OCI-LY7 (cell line): ENCODE measurements at regions not wholly inside any gene's neighbourhood (a gene's known extent, or its start where the extent isn't known, plus 50 kb on each side); places are given as distances from the start of the nearest gene placed in this dataset.

Experiments used
- CTCF ChIP-seq: fragments of 200-600 bp; sonication (generic); conservative IDR thresholded peaks from 2 replicates; pipeline ENCODE4 v1.5.1; 2014; ENCODE audit warnings: mild to moderate bottlenecking, antibody characterized with exemption, low read length, moderate library complexity, mixed read lengths
- EZH2phosphoT487 ChIP-seq: fragments of 200-600 bp; sonication (generic); IDR thresholded peaks from 2 replicates; pipeline ENCODE4 v1.6.1; 2018; ENCODE audit warnings: low read depth, borderline replicate concordance, mild to moderate bottlenecking, mixed run types, antibody characterized with exemption, low read length, moderate library complexity, mixed read lengths

- no peak for TF ChIP-seq CTCF
- TF ChIP-seq EZH2phosphoT487 = no peak
These were observed 663.6 kb downstream of the IRS1 start for GRCh38 chr2:226135861-226136548.
